B cell (primary cell): ENCODE measurements at regions not wholly inside any gene's neighbourhood (a gene's known extent, or its start where the extent isn't known, plus 50 kb on each side); places are given as distances from the start of the nearest gene placed in this dataset.

ENCODE experiments used
- EZH2 ChIP-seq: IDR thresholded peaks from 2 replicates; pipeline ENCODE4 v1.6.1; 2012; ENCODE audit warnings: borderline replicate concordance, low read depth, mild to moderate bottlenecking, moderate library complexity, low read length; ENCODE audit not compliant: insufficient read depth, poor library complexity, severe bottlenecking
- TF ChIP-seq, protein P1 (sequence below): fragments of 200-600 bp; IDR thresholded peaks from one replicate; pipeline ENCODE4 v1.8.0; 2022; ENCODE audit warnings: antibody characterized with exemption, mild to moderate bottlenecking

DNA sequence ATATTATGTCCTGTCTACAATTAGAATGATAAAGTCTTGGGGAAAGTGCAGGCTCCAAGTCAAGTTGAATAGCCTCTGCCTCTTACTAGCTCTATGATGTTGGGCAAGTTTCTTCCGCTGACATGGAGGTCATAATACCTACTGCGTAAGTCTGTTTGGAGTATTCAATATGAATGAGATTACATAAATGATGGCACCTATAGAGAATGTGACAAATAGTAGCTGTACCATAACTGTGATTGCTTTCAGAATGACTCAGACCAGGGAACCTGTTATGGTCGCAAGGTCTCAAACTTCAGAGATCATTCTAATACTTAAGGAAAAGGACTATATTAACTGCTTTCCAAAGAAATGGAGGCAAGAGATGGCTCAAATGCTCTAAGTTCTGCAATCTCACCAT lies 94.0 kb upstream of the ABCA1 start:
- TF ChIP-seq, protein P1, sequence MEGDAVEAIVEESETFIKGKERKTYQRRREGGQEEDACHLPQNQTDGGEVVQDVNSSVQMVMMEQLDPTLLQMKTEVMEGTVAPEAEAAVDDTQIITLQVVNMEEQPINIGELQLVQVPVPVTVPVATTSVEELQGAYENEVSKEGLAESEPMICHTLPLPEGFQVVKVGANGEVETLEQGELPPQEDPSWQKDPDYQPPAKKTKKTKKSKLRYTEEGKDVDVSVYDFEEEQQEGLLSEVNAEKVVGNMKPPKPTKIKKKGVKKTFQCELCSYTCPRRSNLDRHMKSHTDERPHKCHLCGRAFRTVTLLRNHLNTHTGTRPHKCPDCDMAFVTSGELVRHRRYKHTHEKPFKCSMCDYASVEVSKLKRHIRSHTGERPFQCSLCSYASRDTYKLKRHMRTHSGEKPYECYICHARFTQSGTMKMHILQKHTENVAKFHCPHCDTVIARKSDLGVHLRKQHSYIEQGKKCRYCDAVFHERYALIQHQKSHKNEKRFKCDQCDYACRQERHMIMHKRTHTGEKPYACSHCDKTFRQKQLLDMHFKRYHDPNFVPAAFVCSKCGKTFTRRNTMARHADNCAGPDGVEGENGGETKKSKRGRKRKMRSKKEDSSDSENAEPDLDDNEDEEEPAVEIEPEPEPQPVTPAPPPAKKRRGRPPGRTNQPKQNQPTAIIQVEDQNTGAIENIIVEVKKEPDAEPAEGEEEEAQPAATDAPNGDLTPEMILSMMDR = no peak
- no peak for TF ChIP-seq EZH2
